Suprapubic skin (tissue), 4 donors: ENCODE measurements at regions not wholly inside any gene's neighbourhood (a gene's known extent, or its start where the extent isn't known, plus 50 kb on each side); places are given as distances from the start of the nearest gene placed in this dataset.

Experiments
- POLR2A ChIP-seq, 2 donors: fragments of 450-650 bp; IDR thresholded peaks; one replicate each; pipeline ENCODE4 v1.6.1; 2017; ENCODE audit warnings: antibody characterized with exemption in 2 of 2, mild to moderate bottlenecking in 2 of 2, moderate library complexity in 2 of 2
- POLR2AphosphoS5 ChIP-seq, 3 donors: sonication (generic); formaldehyde crosslinking; IDR thresholded peaks; one replicate each; pipeline ENCODE4 v1.6.1; 2017; ENCODE audit warnings: antibody characterized with exemption in 3 of 3
- TF ChIP-seq, protein P1 (sequence below), 2 donors: fragments of 200-600 bp in 1 of 2; fragments of 450-650 bp in 1 of 2; sonication (generic) in 1 of 2; IDR thresholded peaks; one replicate each; pipeline ENCODE4 v1.5.1; 2016 to 2019; ENCODE audit warnings: antibody characterized with exemption in 2 of 2, mild to moderate bottlenecking in 1 of 2, moderate library complexity in 1 of 2

DNA sequence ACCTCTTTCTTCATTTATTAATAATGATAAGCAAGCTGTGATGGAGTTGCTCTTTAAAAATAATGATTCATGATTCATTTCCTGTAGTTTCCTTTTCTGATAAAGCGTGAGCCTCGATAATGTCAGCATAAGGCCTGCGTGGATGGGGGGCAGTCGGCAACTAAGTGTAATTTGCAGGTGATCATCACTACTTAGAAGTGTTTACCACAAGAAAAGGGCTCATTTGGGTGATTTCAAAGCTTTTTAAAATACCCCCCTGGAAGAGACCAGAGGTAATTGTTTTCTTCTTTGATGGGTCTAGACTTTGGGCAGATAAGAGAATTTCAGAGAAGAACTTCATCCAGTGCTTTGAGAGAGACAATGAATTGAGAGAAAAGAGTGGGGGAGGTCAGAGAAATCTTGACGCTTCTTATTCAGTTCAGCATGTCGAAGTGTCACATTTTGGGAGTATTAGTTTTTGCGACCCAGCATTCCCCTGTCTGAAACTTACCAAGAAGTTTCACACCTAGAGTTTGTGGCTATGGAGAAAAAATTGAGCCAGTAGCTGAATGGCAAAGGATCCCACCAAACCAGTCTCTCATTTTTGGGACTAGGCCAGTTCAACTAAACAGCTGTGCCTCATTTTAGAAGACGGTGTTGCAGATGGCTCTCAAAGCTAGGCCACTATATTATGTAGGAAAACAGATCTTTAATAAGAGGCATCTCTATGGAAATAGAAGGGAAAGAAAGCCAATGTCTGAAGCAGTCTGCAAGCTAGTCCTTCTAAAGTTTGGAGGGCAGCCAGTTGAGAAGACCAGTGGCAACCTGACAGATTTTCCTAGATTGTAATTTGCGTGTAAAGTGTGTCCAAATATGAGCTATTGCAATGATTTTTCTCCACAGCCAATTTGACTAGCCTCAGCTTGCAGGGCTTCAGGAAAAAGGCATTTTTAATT is 171.0 kb upstream of the PPP1R2C start:
- TF ChIP-seq, protein P1, sequence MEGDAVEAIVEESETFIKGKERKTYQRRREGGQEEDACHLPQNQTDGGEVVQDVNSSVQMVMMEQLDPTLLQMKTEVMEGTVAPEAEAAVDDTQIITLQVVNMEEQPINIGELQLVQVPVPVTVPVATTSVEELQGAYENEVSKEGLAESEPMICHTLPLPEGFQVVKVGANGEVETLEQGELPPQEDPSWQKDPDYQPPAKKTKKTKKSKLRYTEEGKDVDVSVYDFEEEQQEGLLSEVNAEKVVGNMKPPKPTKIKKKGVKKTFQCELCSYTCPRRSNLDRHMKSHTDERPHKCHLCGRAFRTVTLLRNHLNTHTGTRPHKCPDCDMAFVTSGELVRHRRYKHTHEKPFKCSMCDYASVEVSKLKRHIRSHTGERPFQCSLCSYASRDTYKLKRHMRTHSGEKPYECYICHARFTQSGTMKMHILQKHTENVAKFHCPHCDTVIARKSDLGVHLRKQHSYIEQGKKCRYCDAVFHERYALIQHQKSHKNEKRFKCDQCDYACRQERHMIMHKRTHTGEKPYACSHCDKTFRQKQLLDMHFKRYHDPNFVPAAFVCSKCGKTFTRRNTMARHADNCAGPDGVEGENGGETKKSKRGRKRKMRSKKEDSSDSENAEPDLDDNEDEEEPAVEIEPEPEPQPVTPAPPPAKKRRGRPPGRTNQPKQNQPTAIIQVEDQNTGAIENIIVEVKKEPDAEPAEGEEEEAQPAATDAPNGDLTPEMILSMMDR (IDR thresholded peaks at IDR 0.05) = no peak
- TF ChIP-seq POLR2A (IDR thresholded peaks at IDR 0.05) (no peak), POLR2AphosphoS5 (IDR thresholded peaks at IDR 0.05) (no peak)
